B cell (primary cell): ENCODE measurements at regions not wholly inside any gene's neighbourhood (a gene's known extent, or its start where the extent isn't known, plus 50 kb on each side); places are given as distances from the start of the nearest gene placed in this dataset.

Experiments used
- ATAC-seq: fragments of 200-7000 bp; cut with Tn5 transposase; one replicate; pipeline ENCODE4 v1.10.0; 2021; ENCODE audit warnings: low read depth, mild to moderate bottlenecking, moderate number of reproducible peaks, moderate library complexity
- CTCF ChIA-PET: fragments of 350-600 bp; sonication (Branson Sonifier 250); formaldehyde crosslinking; loops from one replicate; lab custom pipeline; 2021; ENCODE audit warnings: antibody characterized with exemption, inconsistent platforms; lab: Charles Lee
- POLR2A ChIA-PET: fragments of 350-600 bp; sonication (Branson Sonifier 250); formaldehyde crosslinking; loops from one replicate; lab custom pipeline; 2021; ENCODE audit warnings: antibody characterized with exemption; lab: Charles Lee
- DNase-seq: peaks from one replicate; pipeline ENCODE4 v3.0.0; 2013
- H2AFZ ChIP-seq: 2 replicates; pipeline ENCODE4 v1.6.1; 2012; ENCODE audit warnings: mild to moderate bottlenecking, low read depth, low read length; ENCODE audit not compliant: insufficient read depth, poor library complexity, severe bottlenecking
- H3K27ac ChIP-seq, 2 donors: 1 replicate in 1 of 2; 2 replicates in 1 of 2; pipeline ENCODE4 v1.5.1; 2012 to 2013; ENCODE audit warnings: low read length in 2 of 2, mild to moderate bottlenecking in 2 of 2, moderate library complexity in 1 of 2
- H3K27me3 ChIP-seq, 4 experiments: fragments of 200-600 bp in 1 of 4; sonication (generic) in 1 of 4; replicated peaks in 1 of 4; 1 replicate in 2 of 4; 2 replicates in 2 of 4; pipeline versions ENCODE4 v1.6.1 to v1.7.0; 2013 to 2016; ENCODE audit warnings: low read length in 3 of 4, mild to moderate bottlenecking in 2 of 4, mixed read lengths in 1 of 4, moderate library complexity in 1 of 4; ENCODE audit not compliant: insufficient read depth in 4 of 4, control insufficient read depth in 3 of 4; ENCODE audit errors: control extremely low read depth in 1 of 4
- H3K36me3 ChIP-seq, 2 experiments: replicated peaks in 1 of 2; 1 replicate in 1 of 2; 2 replicates in 1 of 2; pipeline versions ENCODE4 v1.6.1 to v1.7.1; 2013; ENCODE audit warnings: low read length in 1 of 2; ENCODE audit not compliant: insufficient read depth in 2 of 2, control insufficient read depth in 1 of 2; ENCODE audit errors: control extremely low read depth in 1 of 2, extremely low read depth in 1 of 2
- H3K4me1 ChIP-seq, 2 donors: fragments of 200-600 bp in 1 of 2; sonication (generic) in 1 of 2; 1 replicate in 1 of 2; 2 replicates in 1 of 2; pipeline versions ENCODE4 v1.5.1 to v1.6.1; 2013 to 2017; ENCODE audit warnings: low read length in 2 of 2; ENCODE audit not compliant: control insufficient read depth in 2 of 2, insufficient read depth in 2 of 2
- H3K4me2 ChIP-seq: replicated peaks from 2 replicates; pipeline ENCODE3; 2012; ENCODE audit warnings: mild to moderate bottlenecking, low read depth, low read length; ENCODE audit not compliant: poor library complexity, severe bottlenecking
- H3K4me3 ChIP-seq, 5 experiments: fragments of 200-600 bp in 1 of 5; sonication (generic) in 1 of 5; 1 replicate in 3 of 5; 2 replicates in 2 of 5; pipeline versions ENCODE4 v1.5.1 to v1.7.0; 2011 to 2016; ENCODE audit warnings: low read length in 4 of 5, mild to moderate bottlenecking in 4 of 5, low read depth in 2 of 5, control low read depth in 1 of 5, moderate library complexity in 1 of 5; ENCODE audit not compliant: insufficient read depth in 1 of 5; ENCODE audit errors: control extremely low read depth in 1 of 5, extremely low read depth in 1 of 5
- H3K79me2 ChIP-seq: fragments of 200-600 bp; sonication (generic); one replicate; pipeline ENCODE4 v1.6.0; 2016; ENCODE audit warnings: low read length; ENCODE audit not compliant: control insufficient read depth, insufficient read depth
- H3K9ac ChIP-seq: fragments of 200-600 bp; sonication (generic); 2 replicates; pipeline ENCODE4 v1.6.1; 2017; ENCODE audit warnings: mild to moderate bottlenecking, low read length, moderate library complexity
- H3K9me3 ChIP-seq, 3 donors: one replicate each; pipeline versions ENCODE4 v1.6.1 to v1.7.1; 2013; ENCODE audit warnings: low read length in 2 of 3; ENCODE audit not compliant: control insufficient read depth in 2 of 3, insufficient read depth in 1 of 3; ENCODE audit errors: control extremely low read depth in 1 of 3
- H4K20me1 ChIP-seq: 2 replicates; pipeline ENCODE4 v1.6.0; 2012; ENCODE audit warnings: mild to moderate bottlenecking, low read length; ENCODE audit not compliant: insufficient read depth, control insufficient read depth, poor library complexity, severe bottlenecking
- H3K27ac Mint-ChIP-seq: one replicate; pipeline ENCODE4 v1.8.0; 2021; ENCODE audit warnings: mixed read lengths
- H3K27me3 Mint-ChIP-seq: one replicate; pipeline ENCODE4 v1.8.0; 2021; ENCODE audit warnings: mixed read lengths
- H3K4me1 Mint-ChIP-seq: one replicate; pipeline ENCODE4 v1.8.0; 2021; ENCODE audit warnings: mixed read lengths
- H3K4me3 Mint-ChIP-seq: one replicate; pipeline ENCODE4 v1.8.0; 2021; ENCODE audit warnings: mixed read lengths
- H3K9me3 Mint-ChIP-seq: one replicate; pipeline ENCODE4 v1.8.0; 2022; ENCODE audit warnings: mixed read lengths; ENCODE audit not compliant: insufficient read depth
- EZH2 ChIP-seq: IDR thresholded peaks from 2 replicates; pipeline ENCODE4 v1.6.1; 2012; ENCODE audit warnings: borderline replicate concordance, low read depth, mild to moderate bottlenecking, moderate library complexity, low read length; ENCODE audit not compliant: insufficient read depth, poor library complexity, severe bottlenecking
- WGBS: methylation state at CpG from one replicate; pipeline ENCODE4 v1.1.5; 2013; ENCODE audit warnings: missing lambda C conversion rate; ENCODE audit not compliant: insufficient coverage; 5-methylcytosine and 5-hydroxymethylcytosine counted together
- intact Hi-C: fragments of 100-400 bp; cut with micrococcal nuclease; formaldehyde crosslinking; loops from one replicate; pipeline ENCODE4 v1.10.0; 2022
- TF ChIP-seq, protein P1 (sequence below): fragments of 200-600 bp; IDR thresholded peaks from one replicate; pipeline ENCODE4 v1.8.0; 2022; ENCODE audit warnings: antibody characterized with exemption, mild to moderate bottlenecking

DNA sequence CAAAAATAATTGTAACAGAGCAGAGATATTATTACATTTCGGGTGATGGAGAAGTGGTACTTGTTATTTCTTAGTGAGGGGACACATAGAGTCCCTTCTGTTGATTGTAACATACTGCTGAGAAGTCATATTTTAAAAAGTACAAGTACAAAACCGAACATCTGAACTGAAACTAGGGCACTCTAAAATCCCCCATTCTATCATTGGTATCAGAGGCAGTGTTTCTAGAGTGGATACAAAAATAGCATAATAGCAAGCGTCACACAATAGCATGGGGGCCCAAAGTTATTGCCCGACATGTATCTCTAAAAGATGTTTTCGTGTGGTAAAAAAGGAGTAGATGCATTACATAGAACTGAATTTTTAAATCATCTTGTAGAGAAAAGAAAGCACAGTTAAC is 502.1 kb upstream of the SLC10A2 start:
- Mint-ChIP-seq H3K27me3 (no peaks in the 10 kb centered on the region), H3K4me3 (no peak overlapping the region), H3K4me1 (no peaks in the 10 kb centered on the region), H3K9me3 (peaks cover 3% of the 10 kb centered on the region), H3K27ac (no peak overlapping the region)
- H3K4me1 ChIP-seq, result no peaks in the 10 kb centered on the region
- no peak overlapping the region for H3K4me3 ChIP-seq
- CTCF ChIA-PET, result no interaction called here
- H4K20me1 ChIP-seq, result no peaks in the 10 kb centered on the region
- no peak for TF ChIP-seq EZH2
- TF ChIP-seq, protein P1, sequence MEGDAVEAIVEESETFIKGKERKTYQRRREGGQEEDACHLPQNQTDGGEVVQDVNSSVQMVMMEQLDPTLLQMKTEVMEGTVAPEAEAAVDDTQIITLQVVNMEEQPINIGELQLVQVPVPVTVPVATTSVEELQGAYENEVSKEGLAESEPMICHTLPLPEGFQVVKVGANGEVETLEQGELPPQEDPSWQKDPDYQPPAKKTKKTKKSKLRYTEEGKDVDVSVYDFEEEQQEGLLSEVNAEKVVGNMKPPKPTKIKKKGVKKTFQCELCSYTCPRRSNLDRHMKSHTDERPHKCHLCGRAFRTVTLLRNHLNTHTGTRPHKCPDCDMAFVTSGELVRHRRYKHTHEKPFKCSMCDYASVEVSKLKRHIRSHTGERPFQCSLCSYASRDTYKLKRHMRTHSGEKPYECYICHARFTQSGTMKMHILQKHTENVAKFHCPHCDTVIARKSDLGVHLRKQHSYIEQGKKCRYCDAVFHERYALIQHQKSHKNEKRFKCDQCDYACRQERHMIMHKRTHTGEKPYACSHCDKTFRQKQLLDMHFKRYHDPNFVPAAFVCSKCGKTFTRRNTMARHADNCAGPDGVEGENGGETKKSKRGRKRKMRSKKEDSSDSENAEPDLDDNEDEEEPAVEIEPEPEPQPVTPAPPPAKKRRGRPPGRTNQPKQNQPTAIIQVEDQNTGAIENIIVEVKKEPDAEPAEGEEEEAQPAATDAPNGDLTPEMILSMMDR, result no peak
- H3K9ac ChIP-seq, result no peak overlapping the region
- POLR2A ChIA-PET, result no interaction called here
- no peak overlapping the region for H2AFZ ChIP-seq
- H3K79me2 ChIP-seq, result no peaks in the 10 kb centered on the region
- H3K36me3 ChIP-seq, result no peaks in the 10 kb centered on the region
- H3K4me2 ChIP-seq, result no peak overlapping the region
- no peak overlapping the region for H3K27ac ChIP-seq
- WGBS, result no CpG with 5 or more reads among the region's 5 CpGs
- intact Hi-C loops, result no loop called here
- H3K27me3 ChIP-seq, result no peaks in the 10 kb centered on the region
- no peak for DNase-seq
- peaks cover 0 to 2% (median 0%) of the 10 kb centered on the region in 3 donors for H3K9me3 ChIP-seq
- ATAC-seq, result no peak

DNA sequence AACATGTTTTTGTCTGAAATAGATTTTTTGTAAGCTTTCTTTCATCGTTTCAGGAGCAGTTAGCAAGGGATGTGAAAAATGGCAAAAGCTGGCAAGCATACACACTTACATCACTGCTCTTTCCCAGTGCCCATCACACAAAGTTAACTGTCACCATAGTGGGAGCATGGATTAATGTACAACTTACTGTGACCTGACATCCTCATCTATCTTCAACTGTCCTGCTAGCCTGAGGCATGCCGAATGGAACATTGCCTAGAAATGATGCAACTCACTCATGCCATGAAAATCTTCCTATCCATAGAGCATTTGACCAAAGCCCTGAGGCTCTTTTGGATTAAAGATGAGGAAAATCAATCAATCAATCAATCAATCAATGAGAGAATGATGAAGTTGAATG is 491.7 kb upstream of the SLC10A2 start:
- H3K27ac Mint-ChIP-seq, result no peak overlapping the region
- intact Hi-C loops, result no loop called here
- no CpG with 5 or more reads among the region's 2 CpGs for WGBS
- Histone ChIP-seq H3K36me3 (no peaks in the 10 kb centered on the region), H3K9me3 (no peaks in the 10 kb centered on the region), H3K4me2 (no peak overlapping the region), H3K27ac (no peak overlapping the region), H3K4me3 (no peak overlapping the region), H4K20me1 (no peaks in the 10 kb centered on the region), H3K79me2 (no peaks in the 10 kb centered on the region), H3K4me1 (no peaks in the 10 kb centered on the region), H3K27me3 (no peaks in the 10 kb centered on the region), H2AFZ (no peak overlapping the region), H3K9ac (no peak overlapping the region)
- ChIA-PET POLR2A (no interaction called here), CTCF (no interaction called here)
- no peak for TF ChIP-seq EZH2
- TF ChIP-seq, protein P1, result no peak
- ATAC-seq (no peak), DNase-seq (no peak)
- H3K4me1 Mint-ChIP-seq, result no peaks in the 10 kb centered on the region
- no peaks in the 10 kb centered on the region for H3K9me3 Mint-ChIP-seq
- H3K4me3 Mint-ChIP-seq, result no peak overlapping the region
- no peaks in the 10 kb centered on the region for H3K27me3 Mint-ChIP-seq
